ENCODE measurements at regions not wholly inside any gene's neighbourhood (a gene's known extent, or its start where the extent isn't known, plus 50 kb on each side); places are given as distances from the start of the nearest gene placed in this dataset.
"Not testable (repeated sequence)": the region's sequence is repeated elsewhere in the genome, so short reads cannot be mapped to it uniquely, and the experiment has no call there.

- ChIA-PET CTCF (no interaction called here), POLR2A (ENCODE audit: low non-redundant PET) (no interaction called here)
- H3K9me3 ChIP-seq (ENCODE audit: low read depth, low read length, poor library complexity, severe bottlenecking) = no peaks in the 10 kb centered on the region
- H3K36me3 ChIP-seq (ENCODE audit: insufficient read depth, low read length, poor library complexity, severe bottlenecking) = no peaks in the 10 kb centered on the region
- no peak for DNase-seq (ENCODE audit: low spot score)
- no peak overlapping the region for H3K27ac ChIP-seq (ENCODE audit: low read depth, low read length, poor library complexity, severe bottlenecking)
- no peak overlapping the region for H3K4me3 ChIP-seq (ENCODE audit: low read depth, low read length, poor library complexity, severe bottlenecking)
- TF ChIP-seq EZH2 (IDR thresholded peaks at IDR 0.05; ENCODE audit: borderline replicate concordance, low read depth, low read length, poor library complexity, severe bottlenecking) = no peak
- no TSS peak for BruUV-seq (replicated peaks)
- no peaks in the 10 kb centered on the region for H3K4me1 ChIP-seq (ENCODE audit: insufficient read depth, low read length, poor library complexity, severe bottlenecking)
- intact Hi-C loops (cut with micrococcal nuclease; ENCODE audit: unreplicated experiment) = no loop called here
- no peaks in the 10 kb centered on the region for H3K27me3 ChIP-seq (replicated peaks; ENCODE audit: insufficient read depth, low read depth, low read length, poor library complexity)
Observed at GRCh38 chr2:77590298-77590917, 68.2 kb upstream of the LRRTM4 start.

GRCh38 chr2:77592955-77593354, 70.8 kb upstream of the LRRTM4 start:
- POLR2A ChIA-PET (ENCODE audit: low non-redundant PET); H3K36me3 ChIP-seq (ENCODE audit: insufficient read depth, low read length, poor library complexity, severe bottlenecking); H3K27me3 ChIP-seq (replicated peaks; ENCODE audit: insufficient read depth, low read depth, low read length, poor library complexity); H3K9me3 ChIP-seq (ENCODE audit: low read depth, low read length, poor library complexity, severe bottlenecking); H3K27ac ChIP-seq (ENCODE audit: low read depth, low read length, poor library complexity, severe bottlenecking); intact Hi-C loops (cut with micrococcal nuclease; ENCODE audit: unreplicated experiment); BruUV-seq (replicated peaks); H3K4me1 ChIP-seq (ENCODE audit: insufficient read depth, low read length, poor library complexity, severe bottlenecking); CTCF ChIA-PET; H3K4me3 ChIP-seq (ENCODE audit: low read depth, low read length, poor library complexity, severe bottlenecking); DNase-seq (ENCODE audit: low spot score): not testable (repeated sequence)

- CTCF ChIA-PET = no interaction called here
- H3K4me1 ChIP-seq (ENCODE audit: insufficient read depth, low read length, poor library complexity, severe bottlenecking) = no peaks in the 10 kb centered on the region
- H3K4me3 ChIP-seq (ENCODE audit: low read depth, low read length, poor library complexity, severe bottlenecking) = no peak overlapping the region
- no peaks in the 10 kb centered on the region for H3K36me3 ChIP-seq (ENCODE audit: insufficient read depth, low read length, poor library complexity, severe bottlenecking)
- no peaks in the 10 kb centered on the region for H3K9me3 ChIP-seq (ENCODE audit: low read depth, low read length, poor library complexity, severe bottlenecking)
- H3K27me3 ChIP-seq (replicated peaks; ENCODE audit: insufficient read depth, low read depth, low read length, poor library complexity) = no peaks in the 10 kb centered on the region
- TF ChIP-seq EZH2 (IDR thresholded peaks at IDR 0.05; ENCODE audit: borderline replicate concordance, low read depth, low read length, poor library complexity, severe bottlenecking) (no peak), CTCF (conservative IDR thresholded peaks at IDR 0.05; ENCODE audit: low read depth, low read length) (no peak)
- BruUV-seq (replicated peaks) = no TSS peak
- intact Hi-C loops (cut with micrococcal nuclease; ENCODE audit: unreplicated experiment) = no loop called here
- no peak for DNase-seq (ENCODE audit: low spot score)
- POLR2A ChIA-PET (ENCODE audit: low non-redundant PET) = no interaction called here
- H3K27ac ChIP-seq (ENCODE audit: low read depth, low read length, poor library complexity, severe bottlenecking) = no peak overlapping the region
Observed at GRCh38 chr2:77602771-77603170, 80.6 kb upstream of the LRRTM4 start.

- H3K36me3 ChIP-seq (ENCODE audit: insufficient read depth, low read length, poor library complexity, severe bottlenecking) = no peaks in the 10 kb centered on the region
- no peaks in the 10 kb centered on the region for H3K27me3 ChIP-seq (replicated peaks; ENCODE audit: insufficient read depth, low read depth, low read length, poor library complexity)
- TF ChIP-seq EZH2 (IDR thresholded peaks at IDR 0.05; ENCODE audit: borderline replicate concordance, low read depth, low read length, poor library complexity, severe bottlenecking) (no peak), CTCF (conservative IDR thresholded peaks at IDR 0.05; ENCODE audit: low read depth, low read length) (no peak)
- H3K27ac ChIP-seq (ENCODE audit: low read depth, low read length, poor library complexity, severe bottlenecking) = no peak overlapping the region
- no TSS peak for BruUV-seq (replicated peaks)
- intact Hi-C loops (cut with micrococcal nuclease; ENCODE audit: unreplicated experiment) = no loop called here
- H3K9me3 ChIP-seq (ENCODE audit: low read depth, low read length, poor library complexity, severe bottlenecking) = no peaks in the 10 kb centered on the region
- POLR2A ChIA-PET (ENCODE audit: low non-redundant PET) = no interaction called here
- CTCF ChIA-PET = no interaction called here
- no peak for DNase-seq (ENCODE audit: low spot score)
- H3K4me3 ChIP-seq (ENCODE audit: low read depth, low read length, poor library complexity, severe bottlenecking) = no peak overlapping the region
- H3K4me1 ChIP-seq (ENCODE audit: insufficient read depth, low read length, poor library complexity, severe bottlenecking) = no peaks in the 10 kb centered on the region
Observed at GRCh38 chr2:77604953-77605929, 83.1 kb upstream of the LRRTM4 start.

Data from A673 (cell line).